ENCODE measurements at regions not wholly inside any gene's neighbourhood (a gene's known extent, or its start where the extent isn't known, plus 50 kb on each side); places are given as distances from the start of the nearest gene placed in this dataset.

DNA sequence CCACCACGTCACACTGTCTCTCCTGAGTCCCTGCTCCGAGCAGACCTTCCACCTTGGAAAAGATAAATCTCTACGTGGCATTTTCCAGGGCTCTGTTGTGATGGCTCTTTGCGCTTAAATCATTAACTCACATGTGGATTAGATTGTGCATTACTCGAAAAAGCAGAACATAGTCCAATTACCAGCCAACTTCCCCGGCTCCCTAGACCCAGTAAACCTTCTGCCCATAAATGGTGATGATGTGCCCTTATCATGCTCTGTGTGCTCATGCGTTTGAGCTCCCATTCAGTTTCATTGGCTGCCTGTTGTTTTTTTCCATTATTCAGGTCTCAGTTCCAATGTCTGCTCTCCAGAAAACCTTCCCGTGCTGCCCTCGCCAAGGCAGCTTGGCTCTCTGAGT, 471.2 kb downstream of the GLRX3 start:
- Histone ChIP-seq H3K4me3 (no peak overlapping the region), H3K36me3 (no peaks in the 10 kb centered on the region), H3K27ac (no peak overlapping the region), H3K27me3 (no peaks in the 10 kb centered on the region), H3K4me1 (no peaks in the 10 kb centered on the region), H3K9me3 (peaks cover 0 to 8% (median 2%) of the 10 kb centered on the region in 4 donors)
- DNase-seq (ENCODE audit: low spot score in 2 of 2), result no peak
- no peak for TF ChIP-seq POLR2A (IDR thresholded peaks at IDR 0.05)
- TF ChIP-seq, protein P1, sequence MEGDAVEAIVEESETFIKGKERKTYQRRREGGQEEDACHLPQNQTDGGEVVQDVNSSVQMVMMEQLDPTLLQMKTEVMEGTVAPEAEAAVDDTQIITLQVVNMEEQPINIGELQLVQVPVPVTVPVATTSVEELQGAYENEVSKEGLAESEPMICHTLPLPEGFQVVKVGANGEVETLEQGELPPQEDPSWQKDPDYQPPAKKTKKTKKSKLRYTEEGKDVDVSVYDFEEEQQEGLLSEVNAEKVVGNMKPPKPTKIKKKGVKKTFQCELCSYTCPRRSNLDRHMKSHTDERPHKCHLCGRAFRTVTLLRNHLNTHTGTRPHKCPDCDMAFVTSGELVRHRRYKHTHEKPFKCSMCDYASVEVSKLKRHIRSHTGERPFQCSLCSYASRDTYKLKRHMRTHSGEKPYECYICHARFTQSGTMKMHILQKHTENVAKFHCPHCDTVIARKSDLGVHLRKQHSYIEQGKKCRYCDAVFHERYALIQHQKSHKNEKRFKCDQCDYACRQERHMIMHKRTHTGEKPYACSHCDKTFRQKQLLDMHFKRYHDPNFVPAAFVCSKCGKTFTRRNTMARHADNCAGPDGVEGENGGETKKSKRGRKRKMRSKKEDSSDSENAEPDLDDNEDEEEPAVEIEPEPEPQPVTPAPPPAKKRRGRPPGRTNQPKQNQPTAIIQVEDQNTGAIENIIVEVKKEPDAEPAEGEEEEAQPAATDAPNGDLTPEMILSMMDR (IDR thresholded peaks at IDR 0.05), result no peak
- TF ChIP-seq EP300 (IDR thresholded peaks at IDR 0.05), result no peak
- WGBS, 2 donors, result 84 to 87% methylated on average over 9 of the region's 9 CpGs

DNA sequence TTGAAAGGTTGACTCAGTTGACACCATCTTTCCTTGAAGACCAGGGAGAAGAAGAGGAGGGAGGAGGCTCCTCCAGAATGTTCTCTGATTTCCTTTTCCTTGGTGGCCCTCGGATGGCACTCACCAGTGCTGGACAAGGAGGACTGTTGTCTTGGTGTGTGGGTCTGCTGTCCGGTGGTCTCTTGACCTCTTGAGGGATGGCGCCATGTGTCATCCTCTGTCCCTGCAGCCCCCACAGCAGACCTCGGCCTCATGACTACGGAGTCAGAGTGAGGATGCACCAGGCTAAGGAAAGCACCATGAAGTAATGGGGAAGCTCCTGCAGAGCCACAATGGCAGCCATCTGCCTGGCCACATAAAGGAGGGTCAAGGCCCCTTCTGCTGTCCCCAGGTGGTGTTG, 475.0 kb downstream of the GLRX3 start:
- no peak overlapping the region for H3K27ac ChIP-seq
- no peak overlapping the region for H3K4me3 ChIP-seq
- no peaks in the 10 kb centered on the region for H3K27me3 ChIP-seq
- TF ChIP-seq, protein P1 (IDR thresholded peaks at IDR 0.05), result no peak
- TF ChIP-seq EP300 (IDR thresholded peaks at IDR 0.05), result no peak
- no peak for TF ChIP-seq POLR2A (IDR thresholded peaks at IDR 0.05)
- no peaks in the 10 kb centered on the region for H3K36me3 ChIP-seq
- H3K4me1 ChIP-seq, result no peaks in the 10 kb centered on the region
- no peak for DNase-seq (ENCODE audit: low spot score in 2 of 2)
- peaks cover 0 to 9% (median 0%) of the 10 kb centered on the region in 4 donors for H3K9me3 ChIP-seq
- WGBS, 2 donors, result 91 to 93% methylated on average over 5 of the region's 5 CpGs

DNA sequence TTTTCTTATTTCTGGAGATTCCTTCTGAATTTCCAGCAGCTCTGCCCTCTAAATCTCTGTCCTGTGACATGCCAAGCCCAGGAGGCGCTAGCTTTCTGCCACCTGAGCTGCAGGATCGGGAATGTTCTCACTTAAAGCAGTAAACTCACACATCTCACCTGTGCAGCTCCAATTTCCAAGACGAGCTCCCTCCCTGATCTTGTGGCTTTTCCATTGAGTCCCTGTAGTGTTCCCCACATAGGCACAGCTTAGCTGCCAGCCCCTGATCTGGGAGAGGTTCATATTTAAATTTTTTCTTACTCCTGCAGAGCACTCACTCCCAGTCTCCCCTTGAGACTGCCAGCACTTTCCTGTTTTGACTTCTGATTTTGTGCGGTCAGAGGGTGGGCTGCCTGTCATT, 479.3 kb downstream of the GLRX3 start:
- no peaks in the 10 kb centered on the region for H3K36me3 ChIP-seq
- no peak for TF ChIP-seq POLR2A (IDR thresholded peaks at IDR 0.05)
- TF ChIP-seq EP300 (IDR thresholded peaks at IDR 0.05), result no peak
- TF ChIP-seq, protein P1 (IDR thresholded peaks at IDR 0.05), result no peak
- no peaks in the 10 kb centered on the region for H3K4me1 ChIP-seq
- no peak for DNase-seq (ENCODE audit: low spot score in 2 of 2)
- no peaks in the 10 kb centered on the region for H3K27me3 ChIP-seq
- H3K27ac ChIP-seq, result no peak overlapping the region
- WGBS, 2 donors, result 32 to 34% methylated on average over 4 of the region's 4 CpGs
- no peak overlapping the region for H3K4me3 ChIP-seq
- peaks cover 0 to 9% (median 0%) of the 10 kb centered on the region in 4 donors for H3K9me3 ChIP-seq

DNA sequence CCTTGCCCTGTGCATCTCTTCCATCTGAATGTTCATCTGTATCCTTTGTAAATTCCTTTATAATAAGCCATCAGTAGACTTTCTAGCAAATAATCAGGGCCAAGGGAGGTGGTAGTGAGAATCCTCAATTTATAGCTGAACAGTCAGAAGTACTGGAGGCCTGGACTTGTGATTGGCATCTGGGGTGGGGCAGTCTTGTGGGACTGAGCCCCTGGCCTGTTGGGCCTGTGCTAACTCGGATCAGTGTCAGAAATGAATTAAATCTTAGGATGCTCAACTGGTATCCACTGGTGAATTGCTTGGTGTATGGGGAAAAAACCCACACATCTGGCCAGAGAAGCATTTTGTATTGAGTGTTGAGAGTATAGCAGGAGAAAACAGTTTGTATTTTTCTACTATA, 481.8 kb downstream of the GLRX3 start:
- DNase-seq (ENCODE audit: low spot score in 2 of 2), result no peak
- Histone ChIP-seq H3K36me3 (no peaks in the 10 kb centered on the region), H3K9me3 (no peaks in the 10 kb centered on the region), H3K27me3 (no peaks in the 10 kb centered on the region), H3K4me3 (no peak overlapping the region), H3K27ac (no peak overlapping the region), H3K4me1 (no peaks in the 10 kb centered on the region)
- 56 to 63% methylated on average over 1 of the region's 1 CpG for WGBS, 2 donors
- no peak for TF ChIP-seq POLR2A (IDR thresholded peaks at IDR 0.05)
- TF ChIP-seq, protein P1 (IDR thresholded peaks at IDR 0.05), result no peak
- TF ChIP-seq EP300 (IDR thresholded peaks at IDR 0.05), result no peak

DNA sequence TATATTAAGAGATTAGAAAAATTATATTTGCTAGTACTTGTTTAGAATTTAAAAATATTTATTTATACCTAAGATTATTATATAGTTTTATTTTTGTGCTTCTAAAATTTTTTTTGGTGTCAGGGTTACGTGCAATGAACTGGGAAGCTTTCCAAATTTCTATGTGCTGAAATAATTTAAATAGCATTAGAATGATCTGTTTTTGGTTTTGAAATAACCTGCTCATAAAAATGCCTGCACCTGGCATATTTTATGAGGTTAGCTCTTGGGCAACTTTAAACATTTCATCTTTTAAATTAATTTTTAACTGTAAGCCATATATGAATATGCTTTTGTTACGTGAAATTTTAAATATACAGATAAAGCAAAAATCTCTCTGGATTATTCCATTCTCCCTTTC, 482.5 kb downstream of the GLRX3 start:
- H3K4me1 ChIP-seq, result no peaks in the 10 kb centered on the region
- H3K27me3 ChIP-seq, result no peaks in the 10 kb centered on the region
- H3K4me3 ChIP-seq, result no peak overlapping the region
- WGBS, 2 donors, result 61 to 64% methylated on average over 2 of the region's 2 CpGs
- H3K27ac ChIP-seq, result no peak overlapping the region
- no peak for DNase-seq (ENCODE audit: low spot score in 2 of 2)
- no peaks in the 10 kb centered on the region for H3K9me3 ChIP-seq
- no peaks in the 10 kb centered on the region for H3K36me3 ChIP-seq
- no peak for TF ChIP-seq EP300 (IDR thresholded peaks at IDR 0.05)
- TF ChIP-seq POLR2A (IDR thresholded peaks at IDR 0.05), result no peak
- TF ChIP-seq, protein P1 (IDR thresholded peaks at IDR 0.05), result no peak
